ENCODE measurements at regions not wholly inside any gene's neighbourhood (a gene's known extent, or its start where the extent isn't known, plus 50 kb on each side); places are given as distances from the start of the nearest gene placed in this dataset.

DNA sequence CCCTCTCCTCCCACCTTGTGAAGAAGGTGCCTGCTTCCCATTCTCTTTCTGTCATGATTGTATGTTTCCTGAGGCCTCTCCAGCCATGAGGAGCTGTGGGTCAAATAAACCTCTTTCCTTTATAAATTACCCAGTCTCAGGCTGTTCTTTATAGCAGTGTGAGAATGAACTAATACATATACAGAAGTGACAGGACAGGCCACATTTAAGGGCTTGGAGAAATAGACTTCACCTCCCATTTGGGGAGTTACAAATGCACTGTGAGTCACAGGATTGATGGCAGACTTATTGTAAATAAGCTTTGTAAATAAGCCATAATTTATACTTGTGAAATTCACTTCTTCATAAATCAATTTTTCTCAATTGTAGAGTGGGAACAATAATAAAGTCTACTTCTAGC lies 543.3 kb downstream of the LRRIQ3 start:
- DNase-seq (ENCODE audit: low read depth, low spot score) = no peak

DNA sequence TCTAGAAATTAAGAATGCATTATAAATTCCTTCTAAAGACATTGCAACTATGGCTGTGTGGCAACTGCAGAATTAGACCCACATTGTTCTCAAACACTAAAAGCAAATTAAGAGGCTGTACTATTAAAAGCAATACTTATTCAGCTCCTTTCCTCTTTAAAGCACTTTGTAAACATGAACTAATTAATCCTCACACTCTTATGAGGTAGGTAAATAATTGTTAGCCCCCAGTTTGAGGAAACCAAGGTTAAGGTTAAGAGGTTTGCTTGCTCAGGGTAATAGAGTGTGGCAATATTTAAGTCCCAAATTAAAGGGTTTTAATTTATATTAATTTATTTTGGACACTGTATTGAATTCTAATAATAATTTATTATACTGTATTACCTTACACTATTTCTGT lies 553.8 kb downstream of the LRRIQ3 start:
- DNase-seq (ENCODE audit: low read depth, low spot score) = no peak

DNA sequence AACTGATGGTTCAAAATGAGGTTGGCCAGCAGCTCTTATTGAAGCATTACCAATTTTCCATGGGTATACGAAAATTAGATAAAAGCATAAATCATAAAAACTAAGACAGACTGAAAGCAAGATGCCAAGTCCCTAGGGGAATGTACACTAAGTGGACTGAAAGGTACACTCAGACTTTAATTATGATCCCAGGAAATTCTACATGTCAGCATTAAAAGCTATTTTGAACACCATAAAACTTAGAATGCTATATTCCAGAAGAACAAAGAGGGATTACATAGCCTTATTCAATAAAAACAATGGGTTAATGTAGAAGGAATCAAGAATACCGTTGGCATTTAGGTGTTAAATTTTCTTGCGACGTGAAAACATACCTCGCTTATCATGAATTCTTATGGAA lies 558.5 kb downstream of the LRRIQ3 start:
- no peak for DNase-seq (ENCODE audit: low read depth, low spot score)

DNA sequence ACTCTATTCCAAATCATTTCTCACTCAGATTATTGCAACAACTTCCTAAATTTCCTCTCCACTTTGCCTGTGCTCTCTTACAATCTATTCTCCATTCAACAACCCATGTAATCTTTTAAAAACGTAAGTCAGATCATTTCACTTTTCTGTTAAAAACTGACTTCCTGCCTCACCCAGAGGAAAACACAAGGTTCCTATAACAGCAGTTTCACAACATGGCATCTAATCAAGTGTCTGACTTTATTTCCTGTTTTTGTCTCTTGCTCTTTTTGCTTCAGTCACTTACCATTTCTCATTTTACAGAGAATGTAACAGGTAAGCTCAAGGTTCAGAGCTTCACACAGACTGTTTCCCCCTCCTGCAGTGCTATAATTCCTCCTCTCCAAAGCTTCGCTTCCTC lies 560.7 kb downstream of the LRRIQ3 start:
- DNase-seq (ENCODE audit: low read depth, low spot score) = no peak

DNA sequence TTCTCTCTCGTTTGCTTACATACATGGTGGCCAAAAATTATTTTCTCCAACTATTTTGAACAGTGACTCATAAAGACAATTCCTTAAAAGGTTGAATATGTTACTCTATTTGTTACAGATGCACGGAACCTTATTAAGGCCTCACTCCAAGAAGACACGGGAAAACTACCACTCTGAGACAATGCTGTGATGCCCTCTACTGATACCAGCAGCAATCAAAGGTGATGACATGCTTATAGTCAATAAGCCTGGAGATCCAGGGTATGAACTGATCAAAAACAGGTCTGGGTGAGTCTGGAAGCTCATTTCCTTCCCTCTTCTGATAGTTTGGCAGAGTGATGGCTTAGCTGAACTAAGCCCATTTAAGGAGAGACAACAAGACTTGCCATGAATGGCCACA lies 563.0 kb downstream of the LRRIQ3 start:
- no peak for DNase-seq (ENCODE audit: low read depth, low spot score)

DNA sequence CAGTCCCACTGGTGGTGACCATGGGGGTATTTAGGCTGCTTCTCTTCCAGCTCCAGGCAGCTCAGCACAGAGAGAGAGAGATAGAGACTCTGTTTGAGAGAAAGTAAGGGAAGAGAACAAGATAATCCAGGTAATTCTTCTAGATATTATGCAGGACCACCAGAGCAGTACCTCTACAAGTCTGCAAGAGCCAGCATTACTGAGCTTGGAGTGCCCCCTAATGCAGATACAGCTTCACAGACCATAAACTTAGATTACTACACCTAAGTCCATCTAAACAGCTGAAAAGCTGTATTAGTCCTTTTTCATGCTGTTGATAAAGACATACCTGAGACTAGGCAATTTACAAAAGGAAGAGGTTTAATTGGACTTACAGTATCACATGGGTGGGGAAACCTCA lies 570.3 kb downstream of the LRRIQ3 start:
- DNase-seq (ENCODE audit: low read depth, low spot score) = no peak

DNA sequence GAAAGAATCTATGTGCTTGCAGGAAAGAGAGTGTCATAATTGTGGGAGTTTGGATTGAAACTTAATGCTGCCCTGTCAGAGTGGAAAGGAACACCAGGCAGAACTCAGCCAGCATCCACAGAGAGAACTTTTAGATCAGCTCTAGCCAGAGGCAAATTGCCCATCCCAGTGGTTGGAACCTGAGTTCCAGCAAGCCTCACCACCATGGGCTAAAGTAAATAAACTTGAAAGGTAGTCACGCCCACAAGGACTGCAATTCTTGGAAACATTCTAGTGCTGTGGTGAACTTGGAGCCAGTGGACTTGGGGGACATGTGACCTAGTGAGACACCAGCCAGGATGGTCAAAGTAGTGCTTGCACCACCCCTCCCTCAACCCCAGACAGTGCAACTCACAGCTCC lies 571.6 kb downstream of the LRRIQ3 start:
- DNase-seq (ENCODE audit: low read depth, low spot score) = no peak

DNA sequence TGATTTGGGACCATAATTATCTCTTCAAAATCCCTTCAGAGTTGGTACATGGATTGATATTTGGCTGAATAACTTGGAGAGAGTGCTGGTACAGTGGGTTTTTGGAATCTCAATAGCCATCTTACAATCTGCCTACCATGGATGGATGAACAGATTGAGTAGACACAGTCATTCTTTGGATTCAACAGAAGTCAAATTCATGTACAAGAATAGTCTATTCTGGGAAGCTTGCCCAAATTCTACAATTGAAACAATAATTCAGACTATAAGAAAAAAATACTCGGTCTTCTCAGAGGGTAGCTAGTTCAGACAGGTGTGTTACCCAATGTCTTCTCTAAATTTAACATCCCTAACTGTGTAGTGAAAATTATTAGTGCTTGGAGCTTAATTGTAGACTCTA lies 574.0 kb downstream of the LRRIQ3 start:
- no peak for DNase-seq (ENCODE audit: low read depth, low spot score)

DNA sequence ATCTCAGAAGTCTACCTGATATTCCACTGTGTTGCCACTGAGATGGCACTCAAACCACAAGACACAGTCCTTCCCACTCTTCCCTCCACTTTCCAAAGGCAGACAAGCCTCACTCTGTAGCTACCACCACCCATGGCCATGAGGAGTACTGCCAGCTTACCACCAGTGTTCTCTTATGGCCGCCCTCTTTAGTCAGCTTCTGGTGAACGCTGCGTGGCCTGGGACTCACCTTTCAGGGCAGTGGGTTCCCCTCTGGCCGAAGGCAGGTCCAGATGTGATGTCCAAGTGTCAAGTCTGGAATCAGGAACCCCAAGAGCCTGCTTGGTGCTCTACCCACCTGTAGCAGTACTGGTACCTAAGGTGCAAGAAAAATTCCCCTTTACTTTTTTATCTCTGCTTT lies 580.8 kb downstream of the LRRIQ3 start:
- DNase-seq (ENCODE audit: low read depth, low spot score) = no peak

DNA sequence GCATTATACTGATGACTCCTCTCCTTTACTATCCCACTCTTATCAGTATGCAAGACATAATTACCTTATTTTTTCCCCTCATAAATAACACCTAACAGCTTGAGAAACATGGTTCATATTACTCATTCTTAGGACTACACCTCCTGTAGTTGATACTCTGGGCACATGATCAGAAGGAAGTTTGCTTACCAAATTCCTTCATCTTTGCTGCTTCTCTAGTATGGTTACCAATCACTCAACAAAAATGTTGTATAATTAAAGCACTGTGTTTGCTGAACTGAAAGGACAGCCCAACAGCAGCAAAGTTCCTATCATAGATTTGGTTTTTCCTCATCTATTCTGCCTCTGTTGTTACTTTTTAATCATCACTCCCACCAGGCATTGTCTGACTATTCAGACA lies 586.3 kb downstream of the LRRIQ3 start:
- no peak for DNase-seq (ENCODE audit: low read depth, low spot score)

DNA sequence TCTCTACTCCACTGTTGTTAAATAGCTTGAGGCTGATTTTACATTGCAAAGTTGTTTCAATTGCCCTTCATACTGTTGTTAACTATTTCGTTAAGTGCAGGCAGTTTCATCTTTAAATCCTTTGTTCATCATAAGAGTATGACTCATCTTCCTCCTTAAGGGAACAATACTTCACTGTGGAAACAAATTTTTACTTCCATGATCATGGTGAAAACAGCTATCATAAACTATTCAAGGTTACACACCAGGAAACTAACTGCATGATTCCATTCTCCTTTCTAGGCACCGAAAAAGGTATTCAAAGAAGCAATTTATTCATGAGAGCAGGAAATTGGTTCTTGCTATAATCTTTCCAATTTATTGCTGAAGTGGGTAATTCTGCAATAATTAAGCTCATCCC lies 593.2 kb downstream of the LRRIQ3 start:
- DNase-seq (ENCODE audit: low read depth, low spot score) = no peak

DNA sequence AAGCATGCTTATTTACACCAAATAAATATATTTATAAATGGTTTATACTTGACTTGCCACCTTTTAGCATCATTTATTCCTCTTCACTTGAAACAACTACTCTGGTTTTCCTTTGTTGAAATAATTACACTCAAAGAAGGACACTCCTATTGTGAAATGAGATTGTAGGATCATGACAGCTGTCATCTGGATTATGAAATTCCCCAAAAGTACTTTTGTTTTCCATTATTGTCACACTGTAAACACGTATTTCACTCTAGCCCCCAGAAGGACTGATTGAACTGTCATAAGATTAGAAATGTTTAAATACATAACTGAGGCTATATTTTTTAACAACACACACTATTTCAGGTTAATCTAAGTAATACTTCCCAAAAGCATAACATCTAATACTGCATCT lies 593.8 kb downstream of the LRRIQ3 start:
- no peak for DNase-seq (ENCODE audit: low read depth, low spot score)

DNA sequence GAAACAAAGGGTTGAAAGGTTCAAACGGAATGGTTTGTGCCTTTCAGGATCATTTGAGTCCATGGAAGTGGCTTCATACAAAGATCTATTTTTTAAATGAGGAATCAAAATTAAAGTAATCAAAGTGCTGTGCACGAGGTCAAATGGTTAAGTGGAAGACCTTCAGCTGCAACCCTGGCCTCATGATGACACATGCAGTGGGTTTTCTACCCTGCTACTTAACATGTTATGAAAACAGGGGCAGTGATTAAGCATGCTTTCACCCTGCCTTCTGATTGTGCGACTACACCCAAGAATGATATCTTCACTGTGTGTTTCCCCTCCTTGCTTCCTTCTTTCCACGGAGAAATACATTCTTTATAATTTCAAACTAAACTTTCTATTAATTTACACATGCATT lies 604.2 kb downstream of the LRRIQ3 start:
- DNase-seq (ENCODE audit: low read depth, low spot score) = no peak

DNA sequence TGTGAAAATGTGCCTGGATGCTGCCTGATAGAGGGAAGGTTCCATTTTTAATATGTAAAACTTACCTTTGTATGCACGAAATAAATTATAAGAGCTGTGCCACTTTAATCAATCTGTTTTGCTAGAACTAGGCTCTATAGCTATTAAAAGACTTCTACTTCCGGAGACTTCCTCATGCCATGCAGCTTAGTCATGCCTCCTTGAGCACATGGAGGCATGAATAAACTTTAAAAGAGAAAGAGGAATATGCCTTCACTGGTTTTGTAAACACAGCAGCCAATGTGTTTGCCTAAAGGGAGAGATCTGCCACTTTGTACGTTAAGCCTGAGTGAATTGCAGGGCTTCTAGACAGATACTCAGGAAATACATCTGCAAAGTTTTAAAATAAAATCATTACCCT lies 604.6 kb downstream of the LRRIQ3 start:
- DNase-seq (ENCODE audit: low read depth, low spot score) = peak; percentile 18

DNA sequence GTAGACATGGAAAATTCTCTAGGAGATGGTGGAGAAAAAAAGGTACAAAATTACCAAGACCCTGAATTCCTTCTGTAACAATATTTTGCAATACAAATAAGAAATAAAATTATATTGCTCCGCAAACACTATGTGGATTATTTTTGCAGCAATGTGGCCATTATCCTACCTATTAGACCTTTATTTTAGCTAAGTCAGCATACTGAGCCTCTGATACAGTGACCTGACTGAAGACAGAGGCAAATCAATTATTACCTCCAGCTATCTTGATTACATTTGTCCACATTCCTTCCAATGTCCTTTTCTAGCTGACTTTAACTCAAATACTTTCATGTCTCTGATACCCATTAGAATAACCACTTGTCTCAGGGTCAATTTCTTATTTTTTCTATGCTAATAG lies 610.9 kb downstream of the LRRIQ3 start:
- no peak for DNase-seq (ENCODE audit: low read depth, low spot score)

DNA sequence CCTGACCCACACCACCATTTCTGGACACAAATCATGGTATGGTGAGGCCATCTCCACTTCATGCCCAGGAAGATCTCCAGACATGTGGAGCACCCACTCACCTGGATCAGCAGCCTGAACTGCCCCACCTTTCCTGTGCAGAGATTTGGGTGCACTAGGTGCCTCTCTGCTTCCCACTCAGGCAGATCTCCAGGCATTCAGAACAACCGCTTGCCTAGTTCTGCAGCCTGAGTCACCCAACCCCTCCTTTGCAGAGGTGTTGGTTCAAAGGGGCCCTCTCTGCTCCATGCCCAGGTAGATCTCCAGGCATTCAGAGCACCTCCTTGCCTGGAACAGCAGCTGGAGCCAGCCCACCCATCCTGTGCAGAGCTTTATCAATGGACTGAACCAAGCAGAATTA lies 620.8 kb downstream of the LRRIQ3 start:
- DNase-seq (ENCODE audit: low read depth, low spot score) = no peak

DNA sequence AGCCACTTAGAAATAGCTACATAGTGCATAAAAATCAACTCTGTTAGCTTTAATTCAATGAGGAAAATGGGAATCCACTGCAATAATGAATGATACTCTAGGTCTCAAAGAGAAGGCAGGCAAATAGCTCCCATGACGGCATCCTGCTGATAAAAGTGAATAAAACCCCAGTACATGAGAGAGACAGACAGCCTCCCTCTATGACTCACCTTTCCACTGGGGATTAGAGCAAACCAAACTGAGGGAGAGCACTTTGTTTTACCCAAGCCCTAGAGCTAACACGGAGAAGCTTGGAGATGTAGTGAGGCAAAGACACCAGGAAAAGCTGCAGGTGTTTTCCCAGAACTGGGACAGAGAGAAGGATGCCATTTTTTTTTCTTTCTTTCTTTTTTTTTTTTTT lies 621.9 kb downstream of the LRRIQ3 start:
- no peak for DNase-seq (ENCODE audit: low read depth, low spot score)

DNA sequence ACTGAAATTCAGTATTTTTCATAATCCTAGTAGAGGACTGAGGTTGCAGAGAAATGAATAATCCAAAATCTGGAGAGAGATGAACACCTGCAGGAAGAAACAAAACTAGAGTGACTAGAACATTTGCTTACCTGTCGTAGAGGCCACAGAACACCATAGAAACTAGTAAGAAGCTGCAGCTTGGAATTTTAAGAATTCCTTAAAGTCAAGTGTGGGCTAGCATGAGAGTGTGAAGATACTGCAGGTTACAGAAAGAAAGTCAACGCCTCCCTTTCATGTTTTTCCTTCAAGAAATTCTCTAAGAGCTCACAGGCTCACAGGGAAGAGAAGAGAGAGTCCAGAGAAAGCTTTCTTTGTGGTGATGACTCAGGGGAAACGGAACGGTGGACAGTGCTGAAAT lies 633.7 kb downstream of the LRRIQ3 start:
- no peak for DNase-seq (ENCODE audit: low read depth, low spot score)

DNA sequence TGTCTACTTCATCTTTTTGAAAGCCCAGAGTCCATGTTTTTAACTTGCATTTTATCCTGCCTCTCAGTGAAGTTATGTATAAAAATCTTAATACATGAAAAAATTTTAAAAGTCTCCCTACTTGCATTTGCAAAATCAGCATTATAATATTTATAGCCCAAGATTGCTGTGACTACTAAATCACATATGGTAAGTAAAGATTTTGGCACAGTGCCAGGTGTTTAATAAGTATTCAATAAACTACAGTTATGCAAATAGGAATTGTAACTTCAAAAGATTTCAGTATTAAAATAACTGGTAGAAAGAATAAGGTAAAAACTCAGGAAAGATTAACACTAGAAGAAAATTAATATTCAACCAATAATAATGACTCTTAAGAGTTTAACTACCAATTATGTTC lies 641.7 kb downstream of the LRRIQ3 start:
- DNase-seq (ENCODE audit: low read depth, low spot score) = no peak

DNA sequence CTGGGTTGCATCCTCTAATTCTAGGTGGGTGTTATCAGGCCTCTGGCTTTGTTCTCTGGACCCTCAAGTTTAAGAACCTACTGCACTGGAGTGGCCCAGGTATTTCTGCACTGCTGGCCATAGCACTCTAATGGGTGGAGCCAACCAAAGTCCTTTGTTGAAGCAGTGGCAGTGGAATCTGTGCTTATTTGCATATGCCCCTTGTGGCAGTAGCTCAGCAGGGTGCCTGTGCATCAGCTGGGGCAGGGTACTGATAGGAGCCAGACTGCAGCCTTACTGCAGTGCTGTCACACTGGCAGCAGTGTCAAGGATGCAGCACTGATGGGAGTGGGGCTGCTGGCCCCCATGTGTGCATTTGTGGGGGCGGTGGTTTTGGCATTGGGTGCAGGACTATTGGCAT lies 660.6 kb downstream of the LRRIQ3 start:
- DNase-seq (ENCODE audit: low read depth, low spot score) = peak; percentile 60

DNA sequence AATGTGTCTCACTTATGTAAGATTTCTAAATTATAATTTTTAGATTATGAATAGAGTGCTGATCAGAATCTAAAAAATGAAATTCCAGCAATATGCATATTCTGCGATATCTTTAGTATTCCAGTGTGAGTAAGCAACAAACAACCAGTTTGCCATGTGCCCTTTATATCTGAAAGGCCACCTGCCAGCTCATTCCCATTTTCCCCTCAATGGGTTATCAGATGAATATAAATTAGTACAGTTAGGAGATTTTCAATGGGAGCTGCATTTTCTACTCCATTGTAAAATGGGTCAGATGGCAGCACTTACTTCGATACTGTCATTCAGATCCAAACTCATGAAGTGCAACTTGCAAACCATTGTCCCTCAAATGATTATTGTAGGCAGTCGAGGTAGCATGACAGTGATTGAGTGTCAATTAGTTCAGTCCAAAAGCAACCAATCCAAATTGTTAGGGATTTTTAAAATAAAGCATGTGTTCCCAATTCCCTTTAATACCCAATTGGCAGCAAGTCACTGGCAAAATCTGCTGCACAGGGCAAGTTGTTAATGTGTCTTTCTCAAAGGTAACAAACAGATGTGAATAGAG lies 680.3 kb downstream of the LRRIQ3 start:
- DNase-seq (ENCODE audit: low read depth, low spot score) = no peak

DNA sequence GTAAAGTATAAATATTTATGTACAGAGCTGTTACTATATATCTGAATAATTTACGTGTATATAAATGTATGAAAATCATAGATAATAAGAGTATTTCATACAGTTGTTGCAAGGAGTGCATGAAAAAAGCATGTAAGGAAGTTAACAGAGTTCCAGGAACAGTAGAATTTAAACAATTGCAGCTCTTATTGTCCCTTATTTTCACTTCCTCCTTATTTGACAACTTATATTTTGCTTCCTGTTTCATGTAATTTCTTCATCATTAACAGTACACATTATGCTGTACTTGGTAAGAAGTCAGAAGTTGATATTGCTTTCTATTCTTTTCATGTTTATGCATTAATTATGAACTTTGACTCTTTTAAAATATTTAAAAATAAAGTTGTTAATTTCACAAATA lies 681.5 kb downstream of the LRRIQ3 start:
- DNase-seq (ENCODE audit: low read depth, low spot score) = no peak

DNA sequence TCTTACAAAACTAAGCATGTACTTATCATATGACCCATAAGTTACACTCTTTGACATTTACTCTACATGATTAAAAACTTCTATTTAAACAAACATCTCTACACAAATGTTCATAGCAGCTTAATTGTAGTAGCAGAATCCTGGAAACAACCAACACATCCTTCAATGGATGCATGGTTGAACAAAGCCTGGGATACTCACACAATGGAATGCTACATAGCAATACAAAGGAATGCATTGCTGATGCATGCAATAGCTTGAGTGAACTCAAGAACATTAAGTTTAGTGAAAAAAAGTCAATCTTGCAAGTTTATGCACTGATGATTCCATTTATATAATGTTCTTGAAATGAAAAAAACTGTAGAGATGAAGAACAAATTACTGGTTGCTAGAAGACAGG lies 686.9 kb downstream of the LRRIQ3 start:
- DNase-seq (ENCODE audit: low read depth, low spot score) = no peak

DNA sequence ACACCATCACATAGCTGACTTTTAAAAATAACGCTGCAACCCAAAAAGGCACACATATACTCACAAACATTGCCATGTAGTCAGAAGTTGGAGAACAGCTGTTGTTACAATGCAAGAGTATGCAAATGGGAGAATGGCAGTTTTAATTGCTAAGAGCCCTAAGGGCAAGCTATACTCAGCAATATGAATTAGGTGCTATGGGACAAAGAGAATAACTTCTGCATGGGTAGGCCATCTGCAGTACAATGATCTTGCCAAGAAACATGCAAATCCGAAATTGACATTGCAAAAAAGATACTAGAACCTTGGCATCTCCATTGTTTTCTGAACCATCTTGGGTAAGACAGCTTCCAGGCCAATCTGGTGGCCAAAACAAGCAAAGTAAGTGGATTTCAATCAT lies 697.8 kb downstream of the LRRIQ3 start:
- DNase-seq (ENCODE audit: low read depth, low spot score) = no peak

DNA sequence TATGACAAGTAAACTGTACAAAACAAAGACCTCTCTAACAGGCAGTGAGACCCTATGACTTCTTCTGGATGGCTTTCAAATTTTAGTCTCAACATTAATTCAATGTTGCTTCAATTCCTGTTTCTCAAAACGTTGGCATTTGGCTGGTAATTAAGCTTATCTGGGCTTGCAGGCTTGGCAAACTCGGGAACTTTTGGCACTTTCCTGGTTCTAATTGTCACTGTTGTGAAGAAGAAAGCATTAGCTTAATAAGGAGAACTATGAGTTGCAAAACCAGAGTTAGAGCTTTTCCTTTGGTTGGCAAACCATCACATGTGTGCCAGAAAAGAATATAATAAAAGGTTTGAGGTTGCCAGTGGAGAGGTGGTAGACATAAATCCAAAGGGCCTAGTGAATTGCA lies 698.3 kb downstream of the LRRIQ3 start:
- DNase-seq (ENCODE audit: low read depth, low spot score) = no peak
